ENCODE measurements at regions not wholly inside any gene's neighbourhood (a gene's known extent, or its start where the extent isn't known, plus 50 kb on each side); places are given as distances from the start of the nearest gene placed in this dataset.
"Not testable (repeated sequence)": the region's sequence is repeated elsewhere in the genome, so short reads cannot be mapped to it uniquely, and the experiment has no call there.

DNA sequence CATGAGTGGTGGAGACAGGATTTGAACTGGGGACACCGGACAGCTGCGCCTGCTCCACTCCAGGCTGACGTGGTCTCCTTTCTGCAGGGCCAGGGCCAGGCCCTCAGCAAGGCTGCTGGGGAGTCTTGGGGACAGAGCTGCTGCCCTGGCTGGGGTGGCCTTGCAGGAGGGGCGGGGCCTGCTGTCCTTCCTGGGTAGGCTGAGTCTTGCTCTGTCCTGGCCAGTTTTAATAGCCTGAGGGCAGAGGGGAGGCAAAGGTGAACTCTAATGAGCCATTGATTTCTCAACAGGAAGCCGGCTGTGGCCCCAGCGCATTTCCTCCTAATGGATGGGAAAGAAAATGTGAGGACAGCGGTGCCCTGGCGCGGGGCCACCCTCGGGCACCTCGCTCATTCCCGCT, 428.4 kb upstream of the SULF2 start:
- H3K27ac ChIP-seq; H3K9me3 ChIP-seq (replicated peaks); H3K4me3 ChIP-seq; H3K36me3 ChIP-seq; DNase-seq; H3K27me3 ChIP-seq: not testable (repeated sequence)
- H3K4me1 ChIP-seq, result peaks cover 32% of the 10 kb centered on the region

DNA sequence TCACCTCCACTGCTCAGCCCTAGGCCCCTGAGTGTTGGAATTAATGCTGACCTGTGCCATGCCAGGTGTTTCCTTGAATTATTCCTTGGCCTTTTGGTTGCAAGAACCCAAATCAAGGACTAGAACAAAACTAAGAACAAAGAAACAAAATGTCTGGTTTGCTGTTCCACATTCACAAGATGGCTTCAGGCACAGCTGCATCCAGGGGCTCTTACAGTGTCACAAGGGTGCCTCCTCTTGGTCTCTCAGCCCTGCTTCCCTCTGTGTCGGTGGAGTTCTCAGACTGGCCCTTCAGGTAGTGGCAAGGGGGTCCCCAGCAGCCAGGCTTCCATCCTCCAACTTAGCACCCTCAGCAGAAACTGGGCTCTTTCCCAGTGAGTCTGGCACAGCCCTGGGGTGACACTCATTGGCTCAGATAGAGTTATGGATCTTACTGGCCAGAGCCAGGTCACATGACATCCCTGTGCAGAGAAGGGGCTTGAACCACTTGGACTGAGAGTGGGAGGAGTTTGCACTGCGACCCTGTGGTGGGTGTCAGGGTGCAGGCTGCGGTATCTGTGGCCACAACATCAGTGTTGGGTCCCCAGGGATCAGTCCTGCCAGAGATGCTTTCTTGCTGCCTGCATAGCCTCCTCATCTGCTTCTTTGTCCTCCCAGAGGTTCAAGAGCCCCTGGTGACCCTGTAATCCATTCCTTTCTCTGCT, 427.7 kb upstream of the SULF2 start:
- Histone ChIP-seq H3K27me3 (no peaks in the 10 kb centered on the region), H3K4me1 (peaks cover 33% of the 10 kb centered on the region), H3K27ac (no peak overlapping the region), H3K9me3 (replicated peaks) (no peaks in the 10 kb centered on the region), H3K4me3 (no peak overlapping the region), H3K36me3 (no peaks in the 10 kb centered on the region)
- peak in 1 of 2 experiments; percentile 24 for DNase-seq

DNA sequence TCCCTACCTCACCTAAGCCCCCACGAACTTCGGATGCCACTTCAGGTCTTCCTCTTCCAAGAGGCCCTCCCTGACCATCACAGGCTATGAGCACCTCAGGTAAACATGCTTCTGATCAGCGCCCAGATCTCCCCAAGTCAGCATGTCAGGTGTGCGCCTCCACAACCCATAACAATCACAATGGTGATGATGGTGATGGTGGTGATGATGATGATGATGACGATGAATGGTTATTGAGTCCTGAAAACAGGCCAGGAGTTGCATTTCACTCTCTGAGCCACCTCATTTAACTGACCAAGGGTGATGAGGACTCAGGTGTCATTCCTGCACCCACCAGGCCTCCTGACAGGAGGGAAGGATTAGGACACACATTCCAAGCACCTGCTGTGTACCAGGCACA, 426.6 kb upstream of the SULF2 start:
- Histone ChIP-seq H3K9me3 (replicated peaks) (no peaks in the 10 kb centered on the region), H3K4me3 (no peak overlapping the region), H3K4me1 (peaks cover 33% of the 10 kb centered on the region), H3K27ac (no peak overlapping the region), H3K36me3 (no peaks in the 10 kb centered on the region), H3K27me3 (no peaks in the 10 kb centered on the region)
- no peak for DNase-seq

DNA sequence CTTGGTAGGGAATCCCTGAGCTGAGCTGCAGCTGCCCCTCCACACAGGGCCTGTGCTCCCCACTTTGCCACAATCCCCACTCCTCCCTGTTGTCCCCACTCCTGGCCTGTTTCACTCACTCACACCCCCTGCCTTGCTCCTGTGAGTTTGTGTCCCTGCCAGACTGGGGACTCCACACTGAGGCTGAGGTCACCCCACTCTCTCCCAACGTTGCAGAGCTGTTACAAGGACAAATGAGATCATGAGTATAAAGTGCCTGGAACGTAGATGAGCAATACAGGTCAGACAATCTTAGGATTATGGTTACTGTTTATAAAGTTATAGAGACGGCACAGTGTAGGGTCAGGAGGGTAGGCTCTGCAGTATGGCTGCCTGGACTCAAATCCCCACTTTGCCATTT, 426.0 kb upstream of the SULF2 start:
- Histone ChIP-seq H3K4me3 (no peak overlapping the region), H3K4me1 (peaks cover 39% of the 10 kb centered on the region), H3K27me3 (no peaks in the 10 kb centered on the region), H3K9me3 (replicated peaks) (no peaks in the 10 kb centered on the region), H3K36me3 (no peaks in the 10 kb centered on the region), H3K27ac (peak overlapping the region; percentile 58)
- peak in 1 of 2 experiments; percentile 39 for DNase-seq

DNA sequence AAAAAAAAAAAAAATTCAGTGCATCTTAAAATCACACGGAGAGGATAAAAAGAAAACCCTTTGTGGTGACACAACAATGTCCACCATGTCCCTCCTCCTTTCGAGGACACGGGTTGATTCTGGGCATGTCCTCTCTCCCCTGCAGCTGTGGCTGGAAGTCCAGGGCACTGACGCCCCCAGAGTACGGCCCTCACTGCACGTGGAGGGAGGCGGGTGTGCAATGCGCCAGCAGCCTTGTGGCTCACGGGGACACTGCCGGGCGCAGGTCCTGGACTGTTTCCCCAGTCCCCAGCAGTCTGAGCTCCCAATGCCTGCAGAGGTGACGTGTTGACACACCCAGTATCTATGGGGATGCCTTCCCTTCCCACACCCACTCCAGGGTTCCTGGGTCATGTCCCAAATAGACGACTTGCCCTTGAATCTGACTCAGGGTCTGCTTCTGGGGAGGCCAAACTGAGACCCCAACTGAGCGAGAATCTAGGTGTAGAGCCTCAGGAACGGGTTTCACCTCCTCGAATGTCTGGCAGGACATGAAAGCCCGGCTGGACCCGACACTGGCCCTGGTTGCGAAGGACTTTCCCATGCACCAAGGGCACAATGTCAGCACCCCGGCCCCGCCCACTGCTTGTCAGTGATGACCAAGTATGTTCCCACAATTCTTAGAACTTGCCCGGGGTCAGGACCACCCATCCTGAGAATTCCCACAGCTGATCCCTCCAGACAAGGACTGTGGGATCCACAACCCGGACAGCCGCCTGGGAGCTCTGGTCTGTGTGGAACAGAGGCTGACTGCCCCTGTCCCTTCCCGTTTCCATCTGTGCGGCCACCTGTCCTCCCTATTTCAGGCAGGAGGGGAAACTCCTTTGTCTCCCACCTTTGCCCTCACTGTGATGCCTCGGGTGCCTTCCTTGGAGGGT, 425.1 kb upstream of the SULF2 start:
- peak; percentile 95 to 96 for DNase-seq

DNA sequence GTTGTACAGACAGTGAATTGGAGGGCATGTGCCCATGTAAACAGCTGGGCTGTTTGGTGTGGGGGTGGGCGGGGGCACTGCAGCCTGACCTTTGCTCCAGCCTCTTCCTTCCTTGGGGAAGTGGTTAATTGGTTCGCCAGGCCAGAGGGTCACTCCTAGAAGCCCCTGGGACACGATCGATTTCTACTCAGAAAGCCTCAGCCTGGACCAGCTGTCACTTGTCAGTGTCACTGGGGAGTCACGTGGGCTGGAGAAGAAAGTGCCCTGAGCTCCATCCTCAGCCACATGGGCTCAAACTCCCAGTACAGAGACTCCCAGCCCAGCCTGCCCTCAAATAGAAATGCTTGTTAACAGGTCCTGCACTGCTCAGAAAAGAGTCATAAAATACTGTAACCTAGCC, 423.8 kb upstream of the SULF2 start:
- no peaks in the 10 kb centered on the region for H3K9me3 ChIP-seq (replicated peaks)
- peak in 1 of 2 experiments; percentile 70 for DNase-seq
- H3K36me3 ChIP-seq, result no peaks in the 10 kb centered on the region
- H3K4me3 ChIP-seq, result no peak overlapping the region
- H3K4me1 ChIP-seq, result peaks cover 58% of the 10 kb centered on the region
- no peak overlapping the region for H3K27ac ChIP-seq
- no peaks in the 10 kb centered on the region for H3K27me3 ChIP-seq

More for the DNA sequence above, 425.1 kb upstream of the SULF2 start:
- H3K27me3 ChIP-seq, result no peaks in the 10 kb centered on the region
- no peaks in the 10 kb centered on the region for H3K36me3 ChIP-seq
- H3K4me3 ChIP-seq, result peak overlapping the region; percentile 27
- H3K27ac ChIP-seq, result peak overlapping the region; percentile 58
- H3K9me3 ChIP-seq (replicated peaks), result no peaks in the 10 kb centered on the region
- H3K4me1 ChIP-seq, result peaks cover 45% of the 10 kb centered on the region

DNA sequence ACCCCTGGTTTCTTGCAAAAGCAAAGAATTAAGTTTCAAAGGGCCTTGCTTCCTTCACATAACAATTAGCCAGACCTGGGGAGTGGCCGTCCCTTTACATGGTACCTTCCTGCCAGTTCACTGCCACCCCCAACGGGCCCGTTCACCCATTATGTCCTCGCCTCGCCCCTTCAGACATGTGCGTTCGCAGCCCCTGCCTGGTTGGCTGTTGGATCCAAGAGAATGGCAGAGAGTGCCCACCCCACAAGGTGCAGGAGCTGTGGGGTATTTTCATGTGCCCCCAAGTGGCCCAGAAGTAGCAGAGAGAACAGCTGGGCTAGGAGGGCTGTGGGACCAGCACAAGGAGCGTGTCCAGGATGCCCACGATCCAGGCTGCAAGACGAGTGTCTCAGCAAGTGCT, 422.9 kb upstream of the SULF2 start:
- H3K9me3 ChIP-seq (replicated peaks), result no peaks in the 10 kb centered on the region
- no peak for DNase-seq
- peaks cover 67% of the 10 kb centered on the region for H3K4me1 ChIP-seq
- H3K27ac ChIP-seq, result no peak overlapping the region
- no peak overlapping the region for H3K4me3 ChIP-seq
- no peaks in the 10 kb centered on the region for H3K27me3 ChIP-seq
- no peaks in the 10 kb centered on the region for H3K36me3 ChIP-seq

DNA sequence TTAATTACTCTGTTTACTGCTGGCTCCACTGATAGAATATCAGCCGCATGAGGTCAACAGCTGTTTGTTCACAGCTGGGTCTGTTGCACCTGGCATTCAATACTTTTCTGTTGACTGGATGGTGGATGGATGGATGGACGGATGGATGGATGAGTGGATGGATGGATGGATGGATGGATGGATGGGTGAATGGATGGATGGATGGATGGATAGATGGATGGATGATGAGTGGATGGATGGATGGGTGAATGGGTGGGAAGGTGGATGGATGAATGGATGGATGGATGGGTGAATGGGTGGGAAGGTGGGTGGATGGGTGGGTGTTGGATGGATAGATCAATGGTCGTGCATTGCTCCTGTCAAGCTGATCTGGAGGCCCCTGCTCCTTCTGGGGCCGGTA, 422.2 kb upstream of the SULF2 start:
- Histone ChIP-seq H3K4me1 (peaks cover 74% of the 10 kb centered on the region), H3K9me3 (replicated peaks) (no peaks in the 10 kb centered on the region), H3K27ac (no peak overlapping the region), H3K4me3 (no peak overlapping the region), H3K36me3 (no peaks in the 10 kb centered on the region), H3K27me3 (no peaks in the 10 kb centered on the region)
- DNase-seq, result no peak

DNA sequence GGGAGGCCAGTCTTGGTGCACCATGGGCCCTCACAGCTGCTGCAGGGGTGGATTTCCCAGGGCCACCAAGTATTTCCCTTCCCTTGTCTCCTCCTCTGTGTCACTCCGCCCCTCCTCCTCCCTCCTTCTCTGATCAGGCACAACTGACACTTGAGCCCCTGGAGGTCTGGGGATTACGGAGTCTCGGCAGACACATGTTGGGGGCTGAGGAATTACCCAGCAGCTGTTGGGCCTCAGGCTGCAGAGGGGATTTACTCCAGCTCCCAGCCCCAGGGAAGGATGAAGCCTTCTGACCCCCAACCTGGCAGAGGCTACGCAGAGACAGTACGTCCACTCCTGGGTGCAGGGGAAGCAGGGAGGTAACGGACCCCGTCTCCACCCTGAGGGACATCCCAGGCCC, 420.5 kb upstream of the SULF2 start:
- H3K27ac ChIP-seq, result peak overlapping the region; percentile 60
- no peaks in the 10 kb centered on the region for H3K9me3 ChIP-seq (replicated peaks)
- DNase-seq, result peak; percentile 98 to 99
- H3K36me3 ChIP-seq, result no peaks in the 10 kb centered on the region
- peaks cover 76% of the 10 kb centered on the region for H3K4me1 ChIP-seq
- no peak overlapping the region for H3K4me3 ChIP-seq
- H3K27me3 ChIP-seq, result no peaks in the 10 kb centered on the region

DNA sequence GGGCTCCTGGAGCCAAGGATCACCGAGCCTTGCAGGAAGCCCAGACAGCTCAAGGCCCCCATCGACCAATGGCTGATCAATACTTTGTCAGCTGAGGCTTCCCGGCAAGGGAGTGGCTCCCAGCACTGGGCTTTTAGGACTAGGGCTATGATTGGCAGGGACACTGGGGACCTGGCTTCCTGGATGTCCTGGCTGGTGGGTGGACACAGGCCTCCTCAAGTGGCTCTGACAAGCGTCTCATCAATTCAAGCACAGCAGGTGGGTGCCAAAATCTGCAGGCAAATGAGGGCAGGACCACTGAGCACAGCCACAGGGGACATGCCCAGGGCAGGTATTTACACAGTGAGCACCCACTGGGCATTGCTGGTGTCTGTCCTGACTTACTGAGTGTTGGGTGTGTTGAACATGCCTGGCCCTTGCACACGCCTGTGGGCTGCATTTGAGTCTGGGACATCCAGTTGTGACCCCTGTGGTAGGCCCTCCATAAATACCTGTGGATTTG, 420.1 kb upstream of the SULF2 start:
- Histone ChIP-seq H3K4me3 (no peak overlapping the region), H3K9me3 (replicated peaks) (no peaks in the 10 kb centered on the region), H3K36me3 (no peaks in the 10 kb centered on the region), H3K4me1 (peaks cover 73% of the 10 kb centered on the region), H3K27ac (peak overlapping the region; percentile 58), H3K27me3 (no peaks in the 10 kb centered on the region)
- DNase-seq, result peak; percentile 77 to 83

DNA sequence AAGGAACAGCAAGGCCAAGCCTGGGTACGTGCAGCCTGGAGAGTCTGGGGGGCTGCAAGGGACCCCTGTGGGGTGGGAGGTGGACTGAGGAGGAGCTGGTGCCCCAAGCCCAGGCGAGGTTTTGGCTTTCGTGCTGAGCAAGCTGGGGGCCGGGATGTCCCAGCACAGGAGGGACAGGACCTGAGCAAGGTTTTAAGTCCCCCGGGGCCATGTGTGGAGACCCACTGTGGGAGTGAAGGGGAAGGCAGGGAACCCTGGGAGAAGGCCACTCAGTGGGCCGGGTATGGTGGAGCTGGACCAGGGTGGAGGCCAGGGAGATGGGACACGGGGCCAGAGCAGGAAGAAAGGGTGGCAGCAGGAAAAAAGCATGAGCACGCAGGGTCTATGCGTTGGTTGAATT, 419.2 kb upstream of the SULF2 start:
- Histone ChIP-seq H3K9me3 (replicated peaks) (no peaks in the 10 kb centered on the region), H3K27ac (peak overlapping the region; percentile 58), H3K4me1 (peaks cover 66% of the 10 kb centered on the region), H3K27me3 (no peaks in the 10 kb centered on the region), H3K4me3 (no peak overlapping the region), H3K36me3 (no peaks in the 10 kb centered on the region)
- no peak for DNase-seq

DNA sequence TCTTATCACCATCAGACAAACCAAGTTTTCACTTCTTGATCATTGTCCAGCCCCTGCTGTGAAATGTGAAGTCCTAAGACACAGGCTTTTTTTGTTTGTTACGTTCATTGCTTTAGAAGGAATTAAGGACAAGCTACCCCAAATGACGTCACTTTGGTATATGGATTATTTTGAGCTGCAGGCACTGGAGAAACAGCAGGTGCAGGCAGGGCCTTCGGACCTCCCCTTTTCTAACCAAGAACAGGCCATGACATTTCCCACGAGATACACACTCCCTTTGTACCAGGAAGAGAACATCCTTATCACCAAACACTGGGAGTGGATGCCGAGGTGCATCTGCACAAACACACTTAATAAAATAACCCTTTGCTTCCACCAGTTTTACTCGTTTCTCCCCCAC, 418.0 kb upstream of the SULF2 start:
- peak; percentile 89 to 97 for DNase-seq

DNA sequence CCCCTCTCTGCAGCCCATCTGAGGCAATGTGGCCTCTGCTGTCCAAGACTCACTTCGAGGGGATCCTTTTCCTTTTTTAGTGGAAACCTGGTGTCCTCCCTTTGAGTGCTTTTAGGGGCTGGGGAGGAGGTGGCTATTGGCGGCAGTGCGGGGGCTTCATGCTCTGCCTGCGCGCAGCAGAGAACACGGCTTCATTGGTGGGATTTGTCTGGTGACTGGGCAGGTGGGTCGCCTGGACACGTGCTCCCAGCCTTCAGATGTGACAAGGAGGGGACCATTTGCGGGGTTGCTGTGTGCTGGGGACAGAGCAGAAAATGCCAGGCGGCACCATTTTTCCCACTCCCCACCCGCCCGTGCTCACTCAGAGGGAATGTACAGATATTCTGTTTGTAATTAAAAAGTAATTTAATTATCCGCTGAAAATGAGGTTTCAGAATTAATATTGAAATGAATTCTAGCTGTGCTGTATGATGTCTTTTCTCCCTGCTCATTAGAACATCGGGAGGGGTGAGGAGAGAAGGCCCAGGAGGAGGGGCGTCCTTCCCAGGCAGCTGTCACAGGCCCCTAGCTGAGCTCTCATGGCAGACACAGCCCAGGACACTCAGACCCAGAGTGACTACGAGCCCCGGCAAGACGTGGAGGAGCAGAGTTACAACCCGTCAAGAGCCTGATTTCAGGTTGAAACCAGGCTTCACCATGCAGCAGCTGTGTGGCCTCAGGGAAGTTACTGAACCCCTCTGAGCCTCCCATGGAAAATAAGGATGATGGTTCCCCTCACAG, 417.2 kb upstream of the SULF2 start:
- DNase-seq, result peak; percentile 81 to 89
- H3K27me3 ChIP-seq, result no peaks in the 10 kb centered on the region
- H3K27ac ChIP-seq, result peak overlapping the region; percentile 65

More for the DNA sequence above, 418.0 kb upstream of the SULF2 start:
- Histone ChIP-seq H3K27me3 (no peaks in the 10 kb centered on the region), H3K4me3 (no peak overlapping the region), H3K27ac (peak overlapping the region; percentile 65), H3K36me3 (no peaks in the 10 kb centered on the region), H3K4me1 (peaks cover 56% of the 10 kb centered on the region), H3K9me3 (replicated peaks) (no peaks in the 10 kb centered on the region)

DNA sequence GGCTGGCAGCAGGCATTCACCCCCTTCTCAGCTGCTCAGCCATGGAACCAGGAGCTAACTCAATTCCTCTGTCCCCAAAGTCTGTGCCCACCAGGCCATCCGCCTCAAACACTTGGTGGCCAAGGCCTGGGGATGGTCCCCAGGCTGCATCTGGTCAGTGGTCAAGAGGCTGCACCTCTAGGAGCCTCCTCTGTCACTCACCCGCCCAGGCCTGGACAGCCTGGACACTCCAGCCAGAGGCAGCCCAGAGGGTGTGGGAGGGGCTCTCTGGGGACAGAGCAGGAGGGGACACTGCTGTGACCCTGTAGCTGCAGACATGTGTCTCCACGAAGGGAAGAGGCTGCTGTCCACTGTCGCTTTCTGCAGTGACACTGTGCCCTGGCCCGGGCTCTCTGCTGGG, 416.6 kb upstream of the SULF2 start:
- Histone ChIP-seq H3K36me3 (no peaks in the 10 kb centered on the region), H3K27me3 (peaks cover under 1% of the 10 kb centered on the region; the same call in 1 of the 2 replicates), H3K27ac (no peak overlapping the region), H3K9me3 (replicated peaks) (no peaks in the 10 kb centered on the region), H3K4me3 (no peak overlapping the region), H3K4me1 (peaks cover 64% of the 10 kb centered on the region)
- no peak for DNase-seq

More for the DNA sequence above, 417.2 kb upstream of the SULF2 start:
- H3K4me3 ChIP-seq, result no peak overlapping the region
- no peaks in the 10 kb centered on the region for H3K36me3 ChIP-seq
- peaks cover 58% of the 10 kb centered on the region for H3K4me1 ChIP-seq
- no peaks in the 10 kb centered on the region for H3K9me3 ChIP-seq (replicated peaks)

Measured in SJCRH30 (cell line).